Hepatocyte (in vitro differentiated cells): ENCODE measurements at regions not wholly inside any gene's neighbourhood (a gene's known extent, or its start where the extent isn't known, plus 50 kb on each side); places are given as distances from the start of the nearest gene placed in this dataset.
A peak's percentile ranks its signal among the peaks of the same experiment; 100 is the strongest.

Experiments used
- EZH2phosphoT487 ChIP-seq: fragments of 200-600 bp; sonication (generic); IDR thresholded peaks from one replicate; pipeline ENCODE4 v1.6.1; 2018; ENCODE audit warnings: antibody characterized with exemption, mild to moderate bottlenecking, low read depth, moderate library complexity; ENCODE audit not compliant: unreplicated experiment, severe bottlenecking
- TF ChIP-seq, protein P1 (sequence below): fragments of 200-600 bp; sonication (generic); IDR thresholded peaks from 2 replicates; pipeline ENCODE4 v1.5.1; 2016; ENCODE audit warnings: antibody characterized with exemption, mild to moderate bottlenecking; ENCODE audit not compliant: poor library complexity

- TF ChIP-seq, protein P1, sequence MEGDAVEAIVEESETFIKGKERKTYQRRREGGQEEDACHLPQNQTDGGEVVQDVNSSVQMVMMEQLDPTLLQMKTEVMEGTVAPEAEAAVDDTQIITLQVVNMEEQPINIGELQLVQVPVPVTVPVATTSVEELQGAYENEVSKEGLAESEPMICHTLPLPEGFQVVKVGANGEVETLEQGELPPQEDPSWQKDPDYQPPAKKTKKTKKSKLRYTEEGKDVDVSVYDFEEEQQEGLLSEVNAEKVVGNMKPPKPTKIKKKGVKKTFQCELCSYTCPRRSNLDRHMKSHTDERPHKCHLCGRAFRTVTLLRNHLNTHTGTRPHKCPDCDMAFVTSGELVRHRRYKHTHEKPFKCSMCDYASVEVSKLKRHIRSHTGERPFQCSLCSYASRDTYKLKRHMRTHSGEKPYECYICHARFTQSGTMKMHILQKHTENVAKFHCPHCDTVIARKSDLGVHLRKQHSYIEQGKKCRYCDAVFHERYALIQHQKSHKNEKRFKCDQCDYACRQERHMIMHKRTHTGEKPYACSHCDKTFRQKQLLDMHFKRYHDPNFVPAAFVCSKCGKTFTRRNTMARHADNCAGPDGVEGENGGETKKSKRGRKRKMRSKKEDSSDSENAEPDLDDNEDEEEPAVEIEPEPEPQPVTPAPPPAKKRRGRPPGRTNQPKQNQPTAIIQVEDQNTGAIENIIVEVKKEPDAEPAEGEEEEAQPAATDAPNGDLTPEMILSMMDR: peak; percentile 65
- TF ChIP-seq EZH2phosphoT487: no peak
Observed at GRCh38 chr15:46091860-46092450, 457.1 kb downstream of the SQOR start.
